ENCODE measurements at regions not wholly inside any gene's neighbourhood (a gene's known extent, or its start where the extent isn't known, plus 50 kb on each side); places are given as distances from the start of the nearest gene placed in this dataset.

- no peaks in the 10 kb centered on the region for H3K27me3 ChIP-seq
- TF ChIP-seq, protein P1, sequence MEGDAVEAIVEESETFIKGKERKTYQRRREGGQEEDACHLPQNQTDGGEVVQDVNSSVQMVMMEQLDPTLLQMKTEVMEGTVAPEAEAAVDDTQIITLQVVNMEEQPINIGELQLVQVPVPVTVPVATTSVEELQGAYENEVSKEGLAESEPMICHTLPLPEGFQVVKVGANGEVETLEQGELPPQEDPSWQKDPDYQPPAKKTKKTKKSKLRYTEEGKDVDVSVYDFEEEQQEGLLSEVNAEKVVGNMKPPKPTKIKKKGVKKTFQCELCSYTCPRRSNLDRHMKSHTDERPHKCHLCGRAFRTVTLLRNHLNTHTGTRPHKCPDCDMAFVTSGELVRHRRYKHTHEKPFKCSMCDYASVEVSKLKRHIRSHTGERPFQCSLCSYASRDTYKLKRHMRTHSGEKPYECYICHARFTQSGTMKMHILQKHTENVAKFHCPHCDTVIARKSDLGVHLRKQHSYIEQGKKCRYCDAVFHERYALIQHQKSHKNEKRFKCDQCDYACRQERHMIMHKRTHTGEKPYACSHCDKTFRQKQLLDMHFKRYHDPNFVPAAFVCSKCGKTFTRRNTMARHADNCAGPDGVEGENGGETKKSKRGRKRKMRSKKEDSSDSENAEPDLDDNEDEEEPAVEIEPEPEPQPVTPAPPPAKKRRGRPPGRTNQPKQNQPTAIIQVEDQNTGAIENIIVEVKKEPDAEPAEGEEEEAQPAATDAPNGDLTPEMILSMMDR (IDR thresholded peaks at IDR 0.05; ENCODE audit: low read depth, low read length), result no peak
- DNase-seq, result no peak
- peaks cover 12% of the 10 kb centered on the region for H3K4me1 ChIP-seq
- H3K36me3 ChIP-seq, result no peaks in the 10 kb centered on the region
- H3K9me3 ChIP-seq, result peaks cover 3% of the 10 kb centered on the region; the same call in 1 of the 2 replicates
- no peak overlapping the region for H3K4me3 ChIP-seq (ENCODE audit: low read depth, low read length)
These were observed 215.7 kb upstream of the NEIL3 start for GRCh38 chr4:177093964-177094363.

DNA sequence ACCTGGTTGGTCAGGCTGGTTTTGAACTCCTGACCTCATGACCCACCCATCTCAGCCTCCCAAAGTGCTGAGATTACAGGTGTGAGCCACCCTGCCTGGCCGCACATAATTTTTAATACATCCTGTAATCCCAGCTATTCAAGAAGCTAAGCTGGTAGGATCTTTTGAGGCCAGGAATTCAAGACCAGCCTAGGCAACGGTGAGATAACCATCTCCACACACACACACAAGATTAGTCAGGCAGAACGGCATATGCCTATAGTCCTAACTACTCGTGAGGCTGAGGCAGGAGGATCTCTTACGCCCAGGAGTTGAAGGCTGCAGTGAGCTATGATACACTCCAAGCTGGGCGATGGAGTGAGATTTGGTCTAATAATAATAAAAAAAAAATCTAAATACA is 212.4 kb upstream of the NEIL3 start:
- Histone ChIP-seq H3K9me3 (peaks cover 3% of the 10 kb centered on the region; the same call in 1 of the 2 replicates), H3K4me1 (peaks cover 12% of the 10 kb centered on the region), H3K27me3 (no peaks in the 10 kb centered on the region), H3K36me3 (no peaks in the 10 kb centered on the region), H3K4me3 (ENCODE audit: low read depth, low read length) (no peak overlapping the region)
- TF ChIP-seq, protein P1 (IDR thresholded peaks at IDR 0.05; ENCODE audit: low read depth, low read length), result no peak
- no peak for DNase-seq

DNA sequence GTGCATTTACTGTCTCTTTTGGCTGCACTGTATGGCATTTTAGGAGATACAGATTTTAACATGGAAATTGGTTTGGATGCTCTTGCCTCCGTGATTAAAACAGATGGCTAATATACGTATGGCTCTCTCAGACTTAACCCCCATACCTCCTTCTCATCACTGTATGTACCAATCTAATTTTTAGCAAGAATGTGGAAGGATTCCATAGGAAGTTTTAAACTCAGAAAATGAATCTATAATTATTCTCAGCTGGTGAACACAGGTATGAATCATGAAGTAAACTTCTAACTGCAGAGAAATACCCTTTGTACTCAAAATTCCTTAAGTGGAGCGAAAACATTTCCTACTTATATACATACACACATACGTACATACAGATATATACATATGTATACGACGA is 210.5 kb upstream of the NEIL3 start:
- Histone ChIP-seq H3K4me3 (ENCODE audit: low read depth, low read length) (no peak overlapping the region), H3K36me3 (no peaks in the 10 kb centered on the region), H3K27me3 (no peaks in the 10 kb centered on the region), H3K9me3 (peaks cover 3% of the 10 kb centered on the region; the same call in 1 of the 2 replicates), H3K4me1 (peaks cover 6% of the 10 kb centered on the region)
- TF ChIP-seq, protein P1 (IDR thresholded peaks at IDR 0.05; ENCODE audit: low read depth, low read length), result no peak
- no peak for DNase-seq

DNA sequence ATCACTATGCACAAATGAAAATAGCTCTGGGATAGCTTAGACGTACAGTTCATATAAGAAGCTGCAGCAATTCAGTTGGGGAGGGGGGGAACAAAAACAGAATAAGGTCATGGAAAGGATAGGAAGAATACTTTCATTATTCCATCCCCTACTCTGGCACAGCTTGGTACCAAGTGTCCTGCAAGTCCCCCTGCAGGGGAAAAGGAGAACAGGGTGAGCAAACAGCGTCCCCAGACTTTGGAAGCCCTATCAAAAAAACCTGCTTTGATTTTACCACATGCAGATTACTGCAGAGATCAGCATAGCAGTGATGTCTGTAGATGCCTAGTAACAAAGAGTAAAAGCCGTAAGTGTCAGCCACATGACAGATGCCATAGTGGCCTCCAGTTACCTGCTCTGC is 209.4 kb upstream of the NEIL3 start:
- 0 out of 2 replicates have a peak, but pooled peaks cover 3% of the 10 kb centered on the region for H3K4me1 ChIP-seq
- TF ChIP-seq, protein P1 (IDR thresholded peaks at IDR 0.05; ENCODE audit: low read depth, low read length), result peak; percentile 40
- no peak for DNase-seq

DNA sequence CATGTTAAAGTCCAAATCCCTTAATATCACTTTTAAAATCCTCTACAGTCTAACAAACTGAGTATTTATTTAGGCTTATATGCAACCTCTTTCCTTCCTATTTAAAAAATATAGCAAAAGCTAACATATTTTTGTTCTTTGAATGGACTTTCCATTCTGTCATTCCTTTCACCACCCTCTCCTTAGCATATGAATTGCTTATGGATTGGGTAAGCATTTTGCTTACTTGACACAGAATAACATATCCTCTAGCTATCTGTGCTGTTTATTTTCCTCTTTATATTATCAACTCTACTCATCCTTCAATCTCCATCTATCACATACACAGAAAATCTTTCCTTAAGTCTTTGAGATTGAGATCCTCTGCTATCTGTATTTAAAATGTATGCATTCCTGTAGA is 206.1 kb upstream of the NEIL3 start:
- TF ChIP-seq, protein P1 (IDR thresholded peaks at IDR 0.05; ENCODE audit: low read depth, low read length), result no peak
- Histone ChIP-seq H3K4me3 (ENCODE audit: low read depth, low read length) (no peak overlapping the region), H3K4me1 (peaks cover 8% of the 10 kb centered on the region), H3K9me3 (no peaks in the 10 kb centered on the region), H3K27me3 (no peaks in the 10 kb centered on the region), H3K36me3 (no peaks in the 10 kb centered on the region)
- no peak for DNase-seq

More for the DNA sequence above, 209.4 kb upstream of the NEIL3 start:
- Histone ChIP-seq H3K9me3 (peaks cover 3% of the 10 kb centered on the region; the same call in 1 of the 2 replicates), H3K36me3 (no peaks in the 10 kb centered on the region), H3K27me3 (no peaks in the 10 kb centered on the region), H3K4me3 (ENCODE audit: low read depth, low read length) (no peak overlapping the region)

- H3K36me3 ChIP-seq, result no peaks in the 10 kb centered on the region
- H3K4me3 ChIP-seq (ENCODE audit: low read depth, low read length), result no peak overlapping the region
- H3K27me3 ChIP-seq, result no peaks in the 10 kb centered on the region
- DNase-seq, result no peak
- TF ChIP-seq, protein P1 (IDR thresholded peaks at IDR 0.05; ENCODE audit: low read depth, low read length), result no peak
- peaks cover 8% of the 10 kb centered on the region for H3K4me1 ChIP-seq
- no peaks in the 10 kb centered on the region for H3K9me3 ChIP-seq
These were observed 204.1 kb upstream of the NEIL3 start for GRCh38 chr4:177105536-177105935.
